ENCODE measurements at regions not wholly inside any gene's neighbourhood (a gene's known extent, or its start where the extent isn't known, plus 50 kb on each side); places are given as distances from the start of the nearest gene placed in this dataset.

DNA sequence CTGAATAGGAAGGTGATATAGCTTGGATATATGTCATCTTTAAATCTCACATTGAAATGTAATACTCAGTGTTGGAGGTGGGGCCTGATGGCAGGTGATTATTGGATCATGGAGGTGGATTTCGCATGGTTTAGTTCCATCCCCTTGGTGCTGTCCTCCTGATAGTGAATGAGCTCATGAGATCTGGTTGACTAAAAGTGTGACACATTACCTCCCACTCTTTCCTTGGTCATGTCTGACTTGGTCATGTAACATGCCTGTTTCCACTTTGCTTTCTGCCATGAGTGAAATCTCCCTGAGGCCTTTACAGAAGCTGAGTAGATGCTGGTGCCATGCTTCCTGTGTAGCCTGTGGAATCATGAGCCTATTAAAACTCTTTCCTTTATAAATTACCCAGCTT lies 664.5 kb upstream of the NR5A2 start:
- no peak for DNase-seq (ENCODE audit: low read depth, low spot score)
- ChIA-PET CTCF (no interaction called here), POLR2A (no interaction called here)
- TF ChIP-seq, protein P1, sequence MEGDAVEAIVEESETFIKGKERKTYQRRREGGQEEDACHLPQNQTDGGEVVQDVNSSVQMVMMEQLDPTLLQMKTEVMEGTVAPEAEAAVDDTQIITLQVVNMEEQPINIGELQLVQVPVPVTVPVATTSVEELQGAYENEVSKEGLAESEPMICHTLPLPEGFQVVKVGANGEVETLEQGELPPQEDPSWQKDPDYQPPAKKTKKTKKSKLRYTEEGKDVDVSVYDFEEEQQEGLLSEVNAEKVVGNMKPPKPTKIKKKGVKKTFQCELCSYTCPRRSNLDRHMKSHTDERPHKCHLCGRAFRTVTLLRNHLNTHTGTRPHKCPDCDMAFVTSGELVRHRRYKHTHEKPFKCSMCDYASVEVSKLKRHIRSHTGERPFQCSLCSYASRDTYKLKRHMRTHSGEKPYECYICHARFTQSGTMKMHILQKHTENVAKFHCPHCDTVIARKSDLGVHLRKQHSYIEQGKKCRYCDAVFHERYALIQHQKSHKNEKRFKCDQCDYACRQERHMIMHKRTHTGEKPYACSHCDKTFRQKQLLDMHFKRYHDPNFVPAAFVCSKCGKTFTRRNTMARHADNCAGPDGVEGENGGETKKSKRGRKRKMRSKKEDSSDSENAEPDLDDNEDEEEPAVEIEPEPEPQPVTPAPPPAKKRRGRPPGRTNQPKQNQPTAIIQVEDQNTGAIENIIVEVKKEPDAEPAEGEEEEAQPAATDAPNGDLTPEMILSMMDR (IDR thresholded peaks at IDR 0.05; ENCODE audit: insufficient read depth, low read length, missing control alignments) = no peak
- no peak overlapping the region for H3K4me3 ChIP-seq (ENCODE audit: low read depth, low read length)

DNA sequence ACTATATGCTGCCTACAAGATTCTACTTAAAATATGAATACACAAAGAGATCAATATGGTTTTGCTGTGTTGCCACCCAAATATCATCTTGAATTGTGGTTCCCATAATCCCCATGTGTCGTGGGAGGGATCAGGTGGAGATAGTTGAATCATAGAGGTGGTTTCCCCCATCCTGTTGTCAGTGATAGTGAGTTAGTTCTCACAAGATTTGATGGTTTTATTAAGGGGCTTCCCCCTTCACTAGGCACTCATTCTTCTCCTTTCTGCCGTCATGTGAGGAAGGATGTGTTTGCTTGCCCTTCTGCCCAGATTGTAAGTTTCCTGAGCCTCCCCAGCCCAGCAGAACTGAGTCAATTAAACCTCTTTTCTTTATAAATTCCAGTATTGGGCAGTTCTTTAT lies 654.4 kb upstream of the NR5A2 start:
- DNase-seq (ENCODE audit: low read depth, low spot score) = no peak
- ChIA-PET POLR2A (no interaction called here), CTCF (no interaction called here)
- TF ChIP-seq, protein P1 (IDR thresholded peaks at IDR 0.05; ENCODE audit: insufficient read depth, low read length, missing control alignments) = no peak
- H3K4me3 ChIP-seq (ENCODE audit: low read depth, low read length) = no peak overlapping the region

DNA sequence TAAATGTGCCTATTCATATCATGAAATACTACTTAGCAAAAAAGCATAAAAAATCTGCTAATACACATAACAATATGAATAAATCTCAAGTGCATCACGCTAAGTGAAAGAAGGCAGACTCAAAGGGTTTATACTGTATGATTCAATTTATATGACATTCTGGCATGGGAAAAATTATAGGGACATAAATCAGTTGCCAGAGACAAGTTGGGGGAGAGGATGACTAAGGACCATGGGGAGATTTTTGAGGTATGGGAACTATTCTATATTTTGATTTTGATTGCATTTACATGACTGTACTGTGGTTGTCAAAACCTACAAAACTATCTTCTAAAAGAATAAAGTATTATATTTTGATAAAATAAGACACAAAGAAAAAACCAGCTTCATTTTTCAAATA lies 650.3 kb upstream of the NR5A2 start:
- POLR2A ChIA-PET = no interaction called here
- H3K4me3 ChIP-seq (ENCODE audit: low read depth, low read length) = no peak overlapping the region
- TF ChIP-seq, protein P1 (IDR thresholded peaks at IDR 0.05; ENCODE audit: insufficient read depth, low read length, missing control alignments) = no peak
- CTCF ChIA-PET = no interaction called here
- DNase-seq (ENCODE audit: low read depth, low spot score) = no peak

DNA sequence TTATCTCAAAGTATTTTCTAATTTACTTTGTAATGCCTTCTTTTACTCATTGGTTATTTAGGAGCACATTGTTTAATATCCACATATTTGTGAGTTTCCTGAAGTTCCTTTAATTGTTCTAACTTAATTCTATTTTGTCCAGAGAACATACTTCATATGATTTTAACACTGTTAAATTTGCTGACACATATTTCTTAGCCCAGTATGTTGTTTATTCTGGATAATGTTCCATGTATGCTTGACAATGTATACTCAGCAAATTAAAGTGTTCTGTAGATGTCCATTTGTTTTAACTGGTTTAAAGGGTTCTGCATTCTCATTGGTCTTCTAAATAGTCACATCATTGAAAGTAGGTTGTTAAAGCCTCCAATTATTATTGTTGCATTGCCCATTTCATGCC lies 643.7 kb upstream of the NR5A2 start:
- no peak for DNase-seq (ENCODE audit: low read depth, low spot score)
- POLR2A ChIA-PET = no interaction called here
- no peak overlapping the region for H3K4me3 ChIP-seq (ENCODE audit: low read depth, low read length)
- CTCF ChIA-PET = no interaction called here
- TF ChIP-seq, protein P1 (IDR thresholded peaks at IDR 0.05; ENCODE audit: insufficient read depth, low read length, missing control alignments) = no peak

DNA sequence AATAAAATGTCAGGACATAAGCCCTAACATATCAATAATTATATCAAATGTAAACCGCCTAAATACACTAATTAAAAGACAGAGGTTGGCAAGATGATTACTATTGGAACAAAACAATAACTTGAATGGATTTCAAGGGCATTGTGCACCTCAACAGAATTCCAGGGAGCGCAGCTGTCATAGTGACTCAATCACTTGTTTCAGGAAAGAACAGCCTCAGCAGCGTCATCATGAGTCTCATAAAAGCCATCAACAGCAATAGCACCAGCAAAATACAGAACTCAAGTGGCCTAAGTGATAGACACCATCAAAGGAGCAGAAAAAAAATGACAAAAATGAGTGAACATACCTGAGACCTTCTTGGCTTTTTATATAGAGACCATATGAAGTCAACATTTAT lies 632.7 kb upstream of the NR5A2 start:
- ChIA-PET CTCF (no interaction called here), POLR2A (no interaction called here)
- TF ChIP-seq, protein P1 (IDR thresholded peaks at IDR 0.05; ENCODE audit: insufficient read depth, low read length, missing control alignments) = no peak
- no peak overlapping the region for H3K4me3 ChIP-seq (ENCODE audit: low read depth, low read length)
- no peak for DNase-seq (ENCODE audit: low read depth, low spot score)

DNA sequence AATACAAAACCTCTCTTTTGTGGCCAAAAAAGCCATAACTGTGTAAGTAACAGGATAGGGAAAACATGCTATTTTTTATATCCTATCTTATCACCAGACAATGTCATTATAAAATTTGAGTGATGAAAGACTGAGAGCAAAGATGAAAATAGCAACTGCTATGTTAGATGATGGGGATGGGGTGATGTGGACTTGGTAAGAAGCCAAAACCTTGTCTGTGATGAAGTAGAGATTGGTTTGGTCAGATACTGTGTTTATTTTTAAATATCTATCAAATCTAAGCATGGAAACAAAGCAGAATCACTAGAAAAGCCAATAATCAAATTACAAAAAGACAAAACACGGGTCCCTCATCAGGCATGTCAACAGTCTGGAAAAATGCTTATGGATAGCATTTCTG lies 631.1 kb upstream of the NR5A2 start:
- TF ChIP-seq, protein P1 (IDR thresholded peaks at IDR 0.05; ENCODE audit: insufficient read depth, low read length, missing control alignments) = no peak
- DNase-seq (ENCODE audit: low read depth, low spot score) = no peak

More for the DNA sequence above, 631.1 kb upstream of the NR5A2 start:
- H3K4me3 ChIP-seq (ENCODE audit: low read depth, low read length) = no peak overlapping the region
- ChIA-PET CTCF (no interaction called here), POLR2A (no interaction called here)

All from AG04449 (cell line).